GM19025 (cell line): ENCODE measurements at regions not wholly inside any gene's neighbourhood (a gene's known extent, or its start where the extent isn't known, plus 50 kb on each side); places are given as distances from the start of the nearest gene placed in this dataset.

Source experiments
- ATAC-seq: cut with Tn5 transposase; IDR thresholded peaks from one replicate; pipeline ENCODE4 v1.9.1; 2021; ENCODE audit warnings: mild to moderate bottlenecking, low read depth, moderate library complexity; ENCODE audit not compliant: unreplicated experiment

GRCh38 chr10:47053081-47053798 is 142.0 kb downstream of the PTPN20 start:
- no peak for ATAC-seq

GRCh38 chr10:47054974-47055373 is 143.7 kb downstream of the PTPN20 start:
- ATAC-seq: no peak

GRCh38 chr10:47055386-47056246 is 144.4 kb downstream of the PTPN20 start:
- ATAC-seq: no peak

GRCh38 chr10:47056247-47056510 is 145.0 kb downstream of the PTPN20 start:
- no peak for ATAC-seq

GRCh38 chr10:47057471-47057870 is 146.2 kb downstream of the PTPN20 start:
- ATAC-seq: no peak

GRCh38 chr10:47058032-47058702 is 146.9 kb downstream of the PTPN20 start:
- no peak for ATAC-seq

GRCh38 chr10:47058961-47059391 is 147.7 kb downstream of the PTPN20 start:
- no peak for ATAC-seq

GRCh38 chr10:47059606-47060311 is 148.5 kb downstream of the PTPN20 start:
- no peak for ATAC-seq

- ATAC-seq: no peak
Measured at GRCh38 chr10:47060356-47060755, 149.1 kb downstream of the PTPN20 start.

- no peak for ATAC-seq
Measured at GRCh38 chr10:47060993-47061500, 149.8 kb downstream of the PTPN20 start.

- ATAC-seq: no peak
Measured at GRCh38 chr10:47061776-47062175, 150.5 kb downstream of the PTPN20 start.

GRCh38 chr10:47062441-47063200 is 151.4 kb downstream of the PTPN20 start:
- no peak for ATAC-seq

- ATAC-seq: no peak
Measured at GRCh38 chr10:47063858-47064257, 152.6 kb downstream of the PTPN20 start.

GRCh38 chr10:47065903-47066302 is 154.7 kb downstream of the PTPN20 start:
- ATAC-seq: no peak

GRCh38 chr10:47067949-47068940 is 157.0 kb downstream of the PTPN20 start:
- ATAC-seq: no peak

- no peak for ATAC-seq
Measured at GRCh38 chr10:47070541-47070940, 159.3 kb downstream of the PTPN20 start.

- ATAC-seq: no peak
Measured at GRCh38 chr10:47071891-47072290, 160.7 kb downstream of the PTPN20 start.

- no peak for ATAC-seq
Measured at GRCh38 chr10:47073967-47074366, 162.7 kb downstream of the PTPN20 start.

GRCh38 chr10:47076949-47077361 is 165.7 kb downstream of the PTPN20 start:
- ATAC-seq: no peak
